OCI-M1 (cell line): ENCODE measurements at regions not wholly inside any gene's neighbourhood (a gene's known extent, or its start where the extent isn't known, plus 50 kb on each side); places are given as distances from the start of the nearest gene placed in this dataset.
A peak's percentile ranks its signal among the peaks of the same experiment; 100 is the strongest.

Source experiments
- DNase-seq: peaks from one replicate; lab custom pipeline; 2025; lab: John Stamatoyannopoulos, UW

DNA sequence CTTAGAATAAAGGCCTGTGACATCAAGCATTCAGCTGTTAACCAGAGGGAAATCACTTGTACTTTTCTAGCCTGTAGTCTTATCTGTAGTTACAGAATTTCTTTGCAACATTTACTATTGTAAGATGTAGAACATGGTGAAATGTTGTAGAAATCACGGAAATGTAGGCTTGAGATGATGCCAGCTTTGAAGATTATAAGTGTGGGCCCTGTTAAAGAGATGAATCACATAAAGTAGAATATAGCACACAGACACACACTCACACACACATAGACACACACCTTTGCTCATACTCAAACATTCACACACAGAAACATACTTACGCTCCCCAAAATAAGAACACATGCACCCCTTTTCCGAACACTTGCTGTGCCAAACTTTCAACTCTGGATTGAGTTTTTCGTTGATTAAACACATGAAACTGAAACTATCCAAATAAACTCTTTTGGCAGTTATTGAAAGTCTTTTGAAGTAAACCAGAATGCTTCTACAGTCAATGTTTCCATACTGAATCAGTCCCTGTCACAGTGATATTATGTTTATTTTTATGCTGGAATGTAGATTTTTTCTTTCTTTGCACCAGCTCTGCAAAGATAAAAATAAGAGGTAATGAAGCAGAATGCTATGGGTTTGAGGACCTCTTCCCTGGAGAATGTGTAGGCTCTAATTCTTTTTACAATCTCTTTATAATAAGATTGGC is 230.3 kb upstream of the MEOX2 start:
- no peak for DNase-seq

DNA sequence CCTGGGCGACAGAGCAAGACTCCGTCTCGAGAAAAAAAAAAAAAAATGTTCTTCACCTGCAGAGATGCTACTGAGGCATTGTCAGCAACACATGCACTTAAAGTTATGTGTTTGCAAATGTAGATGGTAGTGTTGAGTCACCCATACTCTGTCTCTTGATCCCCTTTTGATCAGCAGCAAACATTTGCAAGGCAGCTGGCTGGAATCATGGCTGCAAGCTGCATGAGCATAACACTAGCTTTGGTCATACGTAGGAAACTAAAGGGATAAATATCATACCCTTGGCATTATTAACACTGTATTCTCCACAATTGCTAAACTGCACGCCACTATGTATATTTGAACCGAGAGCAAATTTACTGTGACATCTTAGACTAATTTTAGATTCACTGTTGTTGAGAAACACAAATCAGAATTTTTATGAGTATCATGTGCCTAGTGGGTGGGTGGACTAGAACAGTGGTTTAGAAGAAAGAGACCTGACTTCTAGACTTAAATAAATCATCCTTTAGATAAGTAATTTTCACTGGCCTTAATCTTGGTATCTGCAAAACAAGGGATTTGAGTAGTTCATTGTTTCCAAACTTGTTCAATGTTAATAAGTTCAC is 229.3 kb upstream of the MEOX2 start:
- DNase-seq: no peak

DNA sequence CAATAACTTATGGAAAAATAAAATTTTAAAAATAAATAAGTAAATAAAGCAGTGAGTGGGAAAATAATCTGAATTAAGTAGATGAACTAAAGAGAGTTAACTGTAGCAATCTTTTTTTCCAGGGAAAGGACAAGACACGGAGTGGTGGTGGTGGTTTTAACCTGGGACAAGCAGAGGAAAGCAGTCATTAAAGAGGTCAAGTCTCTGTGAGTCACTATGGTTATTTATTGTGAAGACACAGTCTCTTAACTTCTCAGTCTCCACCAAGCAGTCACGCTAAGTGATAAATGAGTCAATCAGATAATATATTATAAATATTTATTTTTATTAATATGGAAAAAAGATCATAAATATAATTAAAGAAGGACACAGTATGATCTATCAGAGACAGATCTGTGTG is 228.1 kb upstream of the MEOX2 start:
- no peak for DNase-seq

DNA sequence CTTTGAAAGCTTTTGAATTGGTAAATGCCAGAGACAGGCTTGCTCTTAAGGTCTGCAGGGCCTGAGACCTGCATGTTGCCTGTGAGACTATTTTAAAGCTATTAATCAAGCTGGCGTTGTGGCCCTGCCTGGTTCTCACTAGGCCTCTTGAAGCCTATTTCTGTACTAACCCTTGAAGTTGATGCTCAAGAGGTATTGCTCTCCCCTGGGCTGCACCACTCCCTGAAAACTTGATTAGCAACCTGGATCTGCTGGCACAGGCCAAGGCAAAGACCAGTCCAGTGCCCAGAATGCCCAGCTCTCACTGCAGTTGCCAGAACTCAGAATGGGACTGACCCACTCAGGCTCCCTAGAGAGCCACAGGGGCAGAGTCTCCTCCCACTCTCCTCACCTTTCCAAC is 220.0 kb upstream of the MEOX2 start:
- DNase-seq: no peak

DNA sequence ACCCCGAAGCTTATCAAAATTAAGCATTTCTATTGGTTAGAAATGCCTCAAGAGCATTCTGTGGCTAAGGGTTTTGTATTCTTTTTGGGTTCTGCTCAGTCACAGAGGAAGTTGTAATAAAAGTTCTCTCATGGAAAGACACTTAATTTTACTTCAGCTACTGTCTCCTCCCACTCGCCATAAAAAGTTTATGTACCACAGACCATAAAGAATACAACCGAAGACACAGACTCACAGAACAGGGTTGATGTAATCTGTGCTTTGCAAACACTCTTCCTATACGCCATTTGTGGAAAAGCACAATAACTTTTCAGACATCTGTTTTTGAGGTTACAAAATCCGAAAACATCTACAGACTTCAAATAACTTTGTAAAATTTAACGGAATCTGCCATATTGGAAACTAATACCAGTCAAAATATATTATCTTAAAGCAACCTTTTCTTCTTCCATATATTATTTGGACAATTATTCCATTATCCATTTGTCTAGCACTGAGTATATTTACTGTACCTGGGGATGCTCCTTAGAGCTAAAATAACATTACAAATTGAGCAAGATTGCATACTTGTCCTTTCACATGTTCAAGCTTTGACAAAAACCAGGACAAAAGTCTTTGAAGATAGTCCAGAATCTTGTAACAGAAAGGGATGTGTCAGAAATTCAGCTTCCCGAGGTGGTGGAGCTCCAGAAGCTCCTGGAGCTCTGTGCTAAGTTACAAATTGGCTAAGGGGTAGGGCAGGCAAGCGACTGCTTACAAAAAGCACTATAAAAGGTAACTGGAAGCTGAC is 219.0 kb upstream of the MEOX2 start:
- peak; percentile 2 for DNase-seq

DNA sequence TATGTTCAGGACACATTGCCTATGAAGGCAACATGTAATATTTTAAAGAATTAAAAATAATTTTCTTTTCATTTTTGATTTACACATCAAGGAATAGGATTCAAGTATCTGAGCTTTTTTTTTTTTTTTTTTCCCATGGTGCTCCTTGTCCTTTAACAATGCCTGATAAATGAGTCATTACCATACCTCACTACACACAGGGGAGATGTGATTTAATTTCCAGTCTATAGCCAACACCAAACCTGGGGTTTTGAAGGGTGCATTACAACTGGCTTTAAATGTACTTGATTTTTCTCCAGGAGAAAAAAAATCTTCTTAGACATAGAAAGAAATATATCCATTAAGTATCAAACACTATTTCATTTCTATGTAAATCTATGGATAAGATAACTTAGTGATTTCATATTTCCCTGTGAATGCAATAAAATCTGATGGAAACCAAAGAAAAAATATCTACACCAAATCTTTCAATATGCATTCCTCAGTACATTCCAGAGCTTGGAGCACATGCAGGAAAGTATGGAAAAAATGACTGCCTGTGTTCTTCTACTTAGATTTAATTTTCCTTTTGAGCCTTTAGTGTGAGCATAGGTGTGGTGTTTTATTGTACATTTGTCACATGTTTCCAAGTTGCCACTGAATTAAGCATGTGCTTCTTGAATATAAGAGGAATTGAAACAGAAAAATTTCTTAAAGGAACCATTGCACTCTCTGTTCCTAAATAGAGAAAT is 204.8 kb upstream of the MEOX2 start:
- no peak for DNase-seq

DNA sequence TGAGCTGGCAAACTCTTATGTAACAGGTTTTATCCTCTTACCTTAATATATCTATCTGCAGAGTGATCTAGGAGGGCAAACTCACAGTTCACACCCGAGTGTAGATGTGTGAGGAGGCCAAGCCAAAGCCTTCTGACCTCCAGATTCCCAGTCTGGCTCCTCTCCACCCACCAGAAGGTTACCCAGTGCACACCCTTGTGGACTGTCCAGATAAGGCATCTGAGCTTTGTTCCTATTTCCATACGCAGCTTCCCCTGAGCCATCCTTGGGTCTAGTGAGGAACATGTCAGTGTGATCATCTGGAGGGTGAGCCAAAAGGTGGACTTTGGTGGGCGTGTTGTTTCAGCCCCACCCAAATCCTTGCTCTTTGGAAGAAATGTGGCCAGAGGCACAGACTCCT is 203.0 kb upstream of the MEOX2 start:
- peak; percentile 60 for DNase-seq

DNA sequence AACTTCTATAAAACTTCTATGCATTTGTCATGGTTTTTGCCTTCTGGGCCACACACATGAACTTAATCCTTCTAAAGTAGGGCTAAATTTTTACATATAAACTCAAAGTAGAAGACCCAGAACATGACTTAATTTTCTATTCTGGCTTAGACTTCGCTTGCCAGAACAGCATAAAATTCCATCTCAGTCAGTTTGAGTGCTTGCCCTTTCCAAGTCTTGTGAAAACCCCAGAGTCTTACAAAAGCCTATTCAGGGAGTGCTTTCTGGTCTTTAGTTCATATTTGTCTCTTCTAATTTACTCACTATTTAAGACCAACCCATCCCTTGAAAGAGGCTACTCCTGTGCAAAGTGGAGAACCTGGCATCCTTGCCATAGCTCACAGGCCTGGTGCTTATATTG is 201.6 kb upstream of the MEOX2 start:
- no peak for DNase-seq

DNA sequence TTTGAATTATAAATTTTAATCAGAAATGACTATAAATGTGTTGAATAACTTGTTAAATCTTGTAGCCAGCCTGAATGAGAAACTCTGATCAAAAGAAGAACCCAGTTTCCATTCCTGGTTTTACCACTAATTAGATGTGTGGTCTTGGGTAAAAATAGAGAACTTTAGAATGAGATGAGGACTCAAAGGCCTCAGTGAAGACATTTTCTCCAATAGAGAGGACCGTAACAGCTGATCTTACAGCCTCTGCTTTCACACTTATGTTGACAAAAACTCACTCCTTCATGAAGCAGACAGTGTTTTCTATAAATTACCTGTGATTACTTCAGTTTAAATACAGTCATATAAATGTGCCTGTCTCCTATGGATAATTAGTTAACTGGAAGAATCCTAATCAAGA is 200.1 kb upstream of the MEOX2 start:
- no peak for DNase-seq

DNA sequence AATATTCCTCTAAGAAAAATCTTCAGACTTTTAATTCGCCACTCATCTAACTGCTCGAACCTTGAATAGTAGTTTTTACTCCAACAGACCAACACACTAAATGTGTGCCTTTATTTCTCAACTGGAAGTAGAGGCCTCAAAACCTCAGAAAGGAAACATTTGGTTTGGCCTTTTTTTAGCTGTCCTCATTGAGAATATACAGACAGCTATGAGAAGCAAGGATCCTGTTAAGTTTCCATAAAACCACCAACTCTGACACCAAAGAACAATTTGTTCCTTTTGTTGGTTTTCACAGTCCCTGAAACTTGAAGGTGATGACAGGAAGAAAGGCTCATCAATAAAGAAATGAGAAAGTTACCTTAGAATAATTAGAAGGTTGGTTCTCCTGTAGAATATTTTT is 199.2 kb upstream of the MEOX2 start:
- DNase-seq: no peak

DNA sequence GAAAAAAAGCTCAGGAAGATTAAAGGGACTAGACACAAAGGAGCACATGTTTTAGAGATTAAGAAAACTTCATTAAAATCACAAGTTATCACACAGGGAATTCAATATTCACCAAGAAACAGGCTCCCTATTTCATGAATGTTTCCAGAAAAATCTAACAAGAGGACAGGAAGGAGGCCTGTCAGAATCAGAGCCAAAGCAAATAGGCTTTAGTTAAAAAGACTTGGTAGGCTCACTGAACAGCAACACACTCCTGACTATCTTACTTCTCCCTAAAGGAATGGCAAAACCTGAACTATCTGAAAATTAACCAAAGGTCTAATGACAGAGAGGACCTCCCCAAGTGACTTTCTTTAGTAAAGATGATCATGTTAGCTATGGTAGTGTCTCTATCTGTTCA is 188.3 kb upstream of the MEOX2 start:
- DNase-seq: no peak

DNA sequence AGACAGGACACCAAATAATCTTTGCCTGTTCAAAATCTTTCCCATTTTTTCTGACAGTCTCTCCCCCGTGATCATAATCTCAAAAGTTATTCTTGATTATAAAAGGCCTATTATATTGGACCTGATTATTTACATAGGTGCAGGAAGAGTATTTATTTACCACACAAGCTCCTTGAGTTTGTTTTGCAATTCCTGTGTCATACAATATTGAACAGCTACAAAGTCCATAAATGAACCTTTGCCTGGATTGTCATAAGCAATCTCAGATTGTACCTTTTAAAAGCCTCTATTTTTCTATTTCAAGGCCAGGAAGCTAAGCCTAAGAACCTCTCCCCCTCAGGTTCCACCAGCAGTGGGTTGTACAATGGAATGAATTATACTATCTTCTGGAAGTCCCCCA is 183.9 kb upstream of the MEOX2 start:
- DNase-seq: no peak

DNA sequence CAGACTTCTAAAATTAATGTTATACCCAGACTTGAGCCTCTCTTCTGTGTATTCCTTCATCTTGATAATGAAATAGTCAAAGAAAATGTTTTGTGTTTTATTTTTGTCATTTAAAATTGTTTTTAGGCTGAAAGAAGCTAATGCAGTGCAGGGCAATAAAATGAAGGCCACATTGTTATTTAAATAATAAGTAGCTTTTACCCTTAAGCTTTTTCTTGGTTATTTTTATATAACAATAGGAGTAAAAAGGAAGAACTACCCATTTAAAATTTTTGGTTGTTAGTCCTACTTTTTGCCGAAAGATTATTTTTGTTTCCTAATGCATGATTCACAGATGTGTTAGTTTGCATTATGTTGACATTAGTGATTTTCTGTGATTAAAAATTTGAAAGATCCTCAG is 181.0 kb upstream of the MEOX2 start:
- no peak for DNase-seq

DNA sequence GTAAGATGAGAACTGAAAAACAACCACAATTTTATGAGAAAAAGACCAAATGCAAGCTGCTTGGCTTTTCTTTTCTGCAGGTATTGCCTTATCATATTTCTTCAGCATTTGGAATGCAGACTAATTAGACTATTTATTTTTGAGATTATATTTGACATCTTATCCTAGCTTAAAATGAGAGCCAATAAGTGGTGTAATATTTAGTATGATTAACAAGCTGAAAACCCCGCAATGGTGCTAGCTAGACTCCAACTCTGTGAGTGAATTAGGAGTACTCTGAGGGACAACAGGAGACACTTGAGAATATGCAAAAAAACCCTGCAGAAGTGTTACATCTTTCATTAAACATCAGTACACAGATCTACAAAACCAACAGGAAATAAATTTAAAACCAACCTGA is 180.3 kb upstream of the MEOX2 start:
- no peak for DNase-seq

DNA sequence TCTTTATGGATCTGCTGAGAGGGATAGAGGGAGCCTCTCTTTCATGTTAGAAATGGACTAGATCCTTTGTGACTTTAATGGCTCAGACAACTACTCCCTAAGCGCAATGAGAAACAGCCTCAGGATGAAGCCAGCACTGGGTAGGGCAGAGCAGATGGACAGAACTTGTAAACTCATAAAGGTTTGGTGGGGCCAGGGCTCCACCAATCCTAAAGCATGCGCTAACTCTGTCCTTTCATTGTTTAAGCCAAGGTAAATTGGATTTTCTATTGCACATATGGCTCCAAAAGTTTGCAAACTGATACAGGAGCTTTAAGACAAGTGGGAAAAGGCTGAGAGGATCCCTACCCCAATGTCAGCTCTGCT is 178.1 kb upstream of the MEOX2 start:
- no peak for DNase-seq

DNA sequence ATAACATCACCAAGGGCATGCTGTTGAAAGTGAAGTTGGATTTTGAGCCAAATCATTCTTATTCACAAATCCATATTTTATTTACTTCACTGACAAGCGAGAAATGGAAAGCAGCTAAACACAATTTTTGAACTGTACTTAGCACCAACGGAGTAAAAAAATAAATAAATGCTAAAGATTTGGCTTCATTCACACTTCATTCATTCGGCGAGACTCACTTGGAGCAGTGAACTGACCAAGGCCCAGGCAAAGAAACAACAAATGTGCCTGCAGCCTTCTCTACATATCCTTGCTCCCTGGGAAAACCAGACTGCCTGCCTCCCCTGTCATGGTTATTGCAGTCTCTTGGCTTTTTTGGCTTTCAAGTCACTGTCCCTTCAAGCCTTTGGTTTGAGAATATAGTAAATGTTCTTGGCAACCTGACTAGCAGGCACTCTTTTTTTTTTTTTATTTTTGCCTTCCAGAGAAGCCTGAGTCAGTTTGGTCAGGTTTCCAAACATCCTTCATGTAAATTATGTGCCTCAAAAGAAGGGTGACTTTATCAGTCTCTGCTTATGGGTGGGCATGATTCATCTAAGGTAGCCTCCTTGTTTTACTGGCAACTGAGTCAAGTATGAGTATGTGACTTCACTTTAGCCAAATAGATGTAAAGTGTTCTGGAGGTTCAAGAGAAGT is 177.6 kb upstream of the MEOX2 start:
- DNase-seq: no peak

DNA sequence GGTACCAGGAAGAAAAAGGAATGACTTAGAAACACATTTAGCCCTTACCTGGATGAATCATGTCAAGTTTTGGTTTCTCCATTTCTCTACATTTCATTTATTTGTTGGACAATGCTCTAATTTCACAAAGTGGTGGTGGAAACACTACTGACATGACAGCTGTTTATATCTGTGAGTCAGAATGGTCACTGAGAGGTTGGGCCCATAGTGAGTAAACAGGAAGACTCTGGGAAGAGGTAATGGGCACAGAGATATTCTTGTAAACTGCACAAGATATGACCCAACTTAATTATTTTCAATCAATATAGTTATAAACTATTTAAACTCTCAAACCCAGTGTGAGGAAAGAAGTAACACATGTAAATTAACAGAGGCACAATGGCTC is 176.3 kb upstream of the MEOX2 start:
- no peak for DNase-seq

DNA sequence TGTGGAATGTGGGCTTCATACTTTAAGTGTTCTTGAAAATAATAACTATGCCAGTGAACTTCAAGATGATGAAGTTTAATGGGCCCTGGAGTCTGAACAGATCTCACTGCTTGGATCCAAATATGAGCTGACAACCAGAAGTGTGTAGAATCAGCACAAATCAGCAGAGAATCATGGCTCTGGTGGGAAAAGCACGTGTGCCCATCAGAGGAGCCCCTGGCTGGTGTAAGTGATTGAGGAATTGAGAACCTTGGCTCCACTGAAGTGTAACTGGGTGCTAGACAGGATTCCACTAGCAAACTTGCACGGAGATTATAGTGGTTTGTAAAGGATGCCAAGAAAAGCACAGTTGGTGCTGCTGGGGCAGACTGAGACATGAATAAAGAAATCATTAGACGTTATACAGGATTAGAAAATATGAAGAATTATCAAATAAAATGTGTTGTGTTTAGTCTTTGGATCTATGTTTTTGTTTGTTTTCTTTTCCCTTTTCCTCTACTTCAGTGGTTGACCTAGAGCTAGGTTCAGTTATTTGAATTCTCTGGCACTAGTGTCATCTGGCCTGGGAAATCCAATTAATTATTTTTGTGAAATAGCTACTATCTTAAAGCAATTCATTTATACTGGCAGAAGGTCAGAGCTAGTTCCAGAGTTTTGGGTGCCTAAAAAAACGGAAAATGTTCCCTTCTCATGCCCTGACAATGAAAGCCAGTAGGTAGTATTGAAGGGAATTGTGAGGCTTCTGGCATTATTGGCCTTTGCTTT is 175.7 kb upstream of the MEOX2 start:
- no peak for DNase-seq

DNA sequence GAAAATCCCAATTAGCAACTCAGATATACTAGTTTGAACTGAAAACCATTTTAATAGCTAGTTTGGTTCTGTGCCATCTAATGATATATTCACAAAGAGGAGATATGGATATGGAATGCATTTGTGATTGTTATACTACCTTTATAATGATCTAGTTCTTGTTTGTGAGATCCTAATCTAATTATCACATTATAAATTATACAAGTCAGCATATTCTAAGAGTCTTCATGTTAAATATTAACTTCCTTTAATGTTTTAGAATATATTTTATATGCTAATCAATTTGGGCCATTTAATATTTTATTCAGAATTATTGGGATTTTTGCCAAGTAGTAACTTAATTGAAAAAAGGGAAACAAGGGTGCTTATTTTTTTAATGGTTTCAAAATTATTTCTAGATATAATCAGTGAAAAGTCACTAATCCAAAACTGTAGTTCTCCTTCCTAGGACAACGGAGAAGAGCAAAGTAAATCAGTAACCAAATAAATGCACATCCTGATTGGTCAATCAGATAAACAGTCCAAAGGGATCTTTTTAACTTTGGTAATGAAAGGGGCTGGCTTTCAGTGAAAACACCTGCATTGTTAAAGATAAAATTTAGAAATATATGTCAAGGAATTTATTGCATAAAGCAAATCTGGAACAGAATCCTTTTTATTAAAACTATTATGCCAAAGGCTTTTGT is 173.9 kb upstream of the MEOX2 start:
- DNase-seq: no peak

DNA sequence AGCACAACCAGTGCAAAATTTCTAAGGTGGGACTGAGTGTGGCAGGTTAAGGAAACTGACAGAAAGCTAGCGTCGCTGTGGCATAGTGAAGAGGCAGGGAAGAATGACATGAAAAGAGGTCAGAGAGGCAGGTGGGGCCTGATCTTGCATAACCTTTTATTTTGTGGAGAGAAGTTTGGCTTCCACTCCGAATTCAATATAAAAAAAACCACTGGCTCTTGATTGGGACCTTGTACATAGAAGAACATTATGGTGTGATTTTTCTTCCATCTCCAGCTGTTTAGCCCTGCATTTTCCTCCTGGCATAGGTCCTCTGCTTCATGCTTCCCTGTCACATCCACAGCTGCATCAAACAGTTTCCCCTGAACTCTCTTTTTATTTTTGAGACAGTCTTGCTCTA is 170.5 kb upstream of the MEOX2 start:
- no peak for DNase-seq

DNA sequence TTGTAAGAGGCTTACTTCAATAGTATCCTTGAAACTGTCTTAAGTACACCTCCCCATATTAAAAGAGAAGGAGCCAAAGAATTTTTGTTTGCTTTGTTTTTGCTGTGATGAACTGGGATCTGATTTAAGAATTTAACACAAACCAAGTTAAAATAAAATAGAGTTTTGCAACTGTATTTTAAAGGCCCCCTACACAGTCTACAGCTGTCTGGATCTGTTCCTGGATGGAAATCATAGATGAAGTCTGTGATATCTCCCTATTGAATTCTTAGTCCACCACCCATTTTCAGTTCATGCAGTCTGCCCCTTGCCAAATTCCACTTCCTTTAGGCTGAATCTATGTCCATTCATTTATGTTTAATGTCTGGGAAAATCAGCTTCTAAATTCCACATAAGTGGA is 169.8 kb upstream of the MEOX2 start:
- no peak for DNase-seq
